Thoracic aorta (tissue), 2 donors: ENCODE measurements at regions not wholly inside any gene's neighbourhood (a gene's known extent, or its start where the extent isn't known, plus 50 kb on each side); places are given as distances from the start of the nearest gene placed in this dataset.

Experiments
- ATAC-seq: fragments of 150-250 bp; one replicate; pipeline ENCODE4 v1.8.0; 2017; ENCODE audit warnings: low read depth; ENCODE audit not compliant: insufficient number of reproducible peaks, low FRiP score
- DNase-seq: peaks from one replicate; pipeline ENCODE4 v3.0.0-alpha.2; 2020; ENCODE audit warnings: low spot score
- H3K27ac ChIP-seq, 2 donors: fragments of 200-600 bp; sonication (generic); 1 replicate in 1 of 2; 2 replicates in 1 of 2; pipeline ENCODE4 v1.5.1; 2016; ENCODE audit warnings: mild to moderate bottlenecking in 2 of 2, moderate library complexity in 2 of 2
- H3K27me3 ChIP-seq: fragments of 200-600 bp; sonication (generic); replicated peaks from 2 replicates; pipeline ENCODE4 v1.6.0; 2016; ENCODE audit warnings: mild to moderate bottlenecking; ENCODE audit not compliant: insufficient read depth
- H3K36me3 ChIP-seq: fragments of 200-600 bp; sonication (generic); one replicate; pipeline ENCODE4 v1.5.1; 2016
- H3K4me1 ChIP-seq, 2 donors: fragments of 200-600 bp; sonication (generic); 1 replicate in 1 of 2; 2 replicates in 1 of 2; pipeline versions ENCODE4 v1.5.1 to v1.6.0; 2016; ENCODE audit warnings: low read depth in 2 of 2, mild to moderate bottlenecking in 1 of 2; ENCODE audit not compliant: control insufficient read depth in 1 of 2
- H3K4me3 ChIP-seq: fragments of 200-600 bp; sonication (generic); 2 replicates; pipeline ENCODE4 v1.5.1; 2016; ENCODE audit warnings: mild to moderate bottlenecking
- H3K9me3 ChIP-seq: fragments of 200-600 bp; sonication (generic); 2 replicates; pipeline ENCODE4 v1.5.1; 2016
- CTCF ChIP-seq: fragments of 200-600 bp; sonication (generic); IDR thresholded peaks from one replicate; pipeline ENCODE4 v1.5.1; 2019; ENCODE audit warnings: antibody characterized with exemption

GRCh38 chr2:64795024-64795592 is 141.4 kb upstream of the SERTAD2 start:
- no peaks in the 10 kb centered on the region for H3K9me3 ChIP-seq
- H3K27me3 ChIP-seq, result no peaks in the 10 kb centered on the region
- H3K36me3 ChIP-seq, result no peaks in the 10 kb centered on the region
- H3K4me1 ChIP-seq, result peaks cover 0 to 19% of the 10 kb centered on the region in 2 donors
- no peak overlapping the region for H3K27ac ChIP-seq
- no peak for DNase-seq
- H3K4me3 ChIP-seq, result no peak overlapping the region
- ATAC-seq, result no peak
- no peak for TF ChIP-seq CTCF

- no peak overlapping the region for H3K27ac ChIP-seq
- ATAC-seq (no peak), DNase-seq (no peak)
- TF ChIP-seq CTCF, result no peak
- no peaks in the 10 kb centered on the region for H3K27me3 ChIP-seq
- H3K4me3 ChIP-seq, result no peak overlapping the region
- H3K36me3 ChIP-seq, result no peaks in the 10 kb centered on the region
- H3K9me3 ChIP-seq, result no peaks in the 10 kb centered on the region
- peaks cover 0 to 19% of the 10 kb centered on the region in 2 donors for H3K4me1 ChIP-seq
These were observed 143.2 kb upstream of the SERTAD2 start for GRCh38 chr2:64796926-64797325.

- no peak for DNase-seq
- no peak for TF ChIP-seq CTCF
- H3K9me3 ChIP-seq, result no peaks in the 10 kb centered on the region
- ATAC-seq, result no peak
- H3K4me1 ChIP-seq, result peaks cover 0 to 15% of the 10 kb centered on the region in 2 donors
- H3K27me3 ChIP-seq, result no peaks in the 10 kb centered on the region
- no peaks in the 10 kb centered on the region for H3K36me3 ChIP-seq
- no peak overlapping the region for H3K4me3 ChIP-seq
- no peak overlapping the region for H3K27ac ChIP-seq
These were observed 144.3 kb upstream of the SERTAD2 start for GRCh38 chr2:64797881-64798575.

- Histone ChIP-seq H3K4me3 (no peak overlapping the region), H3K27ac (no peak overlapping the region), H3K4me1 (peaks cover 0 to 10% of the 10 kb centered on the region in 2 donors), H3K27me3 (no peaks in the 10 kb centered on the region), H3K9me3 (no peaks in the 10 kb centered on the region), H3K36me3 (no peaks in the 10 kb centered on the region)
- ATAC-seq (no peak), DNase-seq (no peak)
- no peak for TF ChIP-seq CTCF
These were observed 146.0 kb upstream of the SERTAD2 start for GRCh38 chr2:64799592-64800252.

GRCh38 chr2:64803776-64804175 is 150.1 kb upstream of the SERTAD2 start:
- H3K9me3 ChIP-seq, result no peaks in the 10 kb centered on the region
- TF ChIP-seq CTCF, result no peak
- no peak overlapping the region for H3K27ac ChIP-seq
- DNase-seq (no peak), ATAC-seq (no peak)
- H3K27me3 ChIP-seq, result no peaks in the 10 kb centered on the region
- H3K4me1 ChIP-seq, result no peaks in the 10 kb centered on the region
- H3K36me3 ChIP-seq, result no peaks in the 10 kb centered on the region
- no peak overlapping the region for H3K4me3 ChIP-seq
